H1 (cell line): ENCODE measurements at regions not wholly inside any gene's neighbourhood (a gene's known extent, or its start where the extent isn't known, plus 50 kb on each side); places are given as distances from the start of the nearest gene placed in this dataset.

Source experiments
- SP4 ChIP-seq: IDR thresholded peaks from 2 replicates; pipeline ENCODE4 v1.6.1; 2012; ENCODE audit warnings: low read length, inconsistent platforms
- SUZ12 ChIP-seq: fragments of 200-600 bp; sonication (generic); IDR thresholded peaks from 2 replicates; pipeline ENCODE4 v1.6.1; 2012; ENCODE audit warnings: mild to moderate bottlenecking, inconsistent platforms, low read length, moderate library complexity, mixed read lengths

DNA sequence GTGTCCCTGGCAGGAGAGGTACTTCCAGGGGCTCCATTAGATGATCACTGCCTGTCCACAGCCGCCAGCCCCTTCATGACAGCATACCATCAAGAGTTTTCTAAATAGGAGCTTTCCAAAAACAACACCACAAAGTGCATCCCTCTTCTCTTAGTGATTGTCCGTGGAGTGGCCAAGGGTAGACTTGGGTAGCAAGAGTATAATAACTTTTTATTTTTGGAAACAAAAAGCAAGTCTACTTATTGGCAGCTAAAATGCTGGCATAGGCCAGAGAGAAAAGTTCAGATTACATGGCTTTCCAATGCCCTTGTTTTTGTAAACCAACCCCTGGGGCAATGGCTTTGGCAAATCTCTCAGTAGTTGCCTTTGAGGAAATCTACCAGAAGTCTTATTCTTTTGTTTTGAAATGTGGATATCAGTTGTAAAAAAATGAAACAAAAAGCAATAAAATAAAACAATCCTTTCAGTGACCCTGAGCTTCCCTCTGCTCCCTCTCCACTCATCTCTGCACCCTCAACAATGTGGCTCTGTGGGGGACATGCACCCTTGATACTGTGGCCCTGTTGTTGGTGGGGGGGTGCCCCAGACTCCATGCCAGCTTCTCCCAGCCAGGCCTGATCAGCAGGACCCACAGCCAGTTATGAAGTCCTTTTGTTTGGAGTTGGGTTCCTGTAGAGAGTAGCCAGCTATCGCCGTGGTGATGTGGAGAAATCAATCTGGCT lies 294.1 kb downstream of the DLEU7 start (continued):
- no peak for TF ChIP-seq SUZ12
- no peak for TF ChIP-seq SP4
